ENCODE measurements at regions not wholly inside any gene's neighbourhood (a gene's known extent, or its start where the extent isn't known, plus 50 kb on each side); places are given as distances from the start of the nearest gene placed in this dataset.
"Not testable (repeated sequence)": the region's sequence is repeated elsewhere in the genome, so short reads cannot be mapped to it uniquely, and the experiment has no call there.

- H3K4me1 ChIP-seq (ENCODE audit: control insufficient read depth in 1 of 2, insufficient read depth in 2 of 2, low read length in 2 of 2); H3K27me3 ChIP-seq (ENCODE audit: low read depth, low read length); H3K36me3 ChIP-seq (ENCODE audit: control insufficient read depth in 1 of 2, insufficient read depth in 2 of 2, low read length in 2 of 2); H3K4me3 ChIP-seq (ENCODE audit: low read depth in 1 of 2, low read length in 2 of 2); H3K27ac ChIP-seq (ENCODE audit: low read length); H3K9me3 ChIP-seq (ENCODE audit: control insufficient read depth in 1 of 2, low read length in 2 of 2): not testable (repeated sequence)
Observed at GRCh38 chr10:46840393-46841050, 70.7 kb upstream of the PTPN20 start.

- H3K4me3 ChIP-seq (ENCODE audit: low read depth in 1 of 2, low read length in 2 of 2); H3K36me3 ChIP-seq (ENCODE audit: control insufficient read depth in 1 of 2, insufficient read depth in 2 of 2, low read length in 2 of 2); H3K4me1 ChIP-seq (ENCODE audit: control insufficient read depth in 1 of 2, insufficient read depth in 2 of 2, low read length in 2 of 2); H3K9me3 ChIP-seq (ENCODE audit: control insufficient read depth in 1 of 2, low read length in 2 of 2); H3K27ac ChIP-seq (ENCODE audit: low read length); H3K27me3 ChIP-seq (ENCODE audit: low read depth, low read length): not testable (repeated sequence)
Observed at GRCh38 chr10:46841051-46841593, 70.1 kb upstream of the PTPN20 start.

- not testable (repeated sequence) for H3K4me1 ChIP-seq (ENCODE audit: control insufficient read depth in 1 of 2, insufficient read depth in 2 of 2, low read length in 2 of 2); H3K27ac ChIP-seq (ENCODE audit: low read length)
Observed at GRCh38 chr10:46845194-46845593, 66.0 kb upstream of the PTPN20 start.

GRCh38 chr10:46845640-46846039 is 65.6 kb upstream of the PTPN20 start:
- H3K27me3 ChIP-seq (ENCODE audit: low read depth, low read length); H3K36me3 ChIP-seq (ENCODE audit: control insufficient read depth in 1 of 2, insufficient read depth in 2 of 2, low read length in 2 of 2); H3K27ac ChIP-seq (ENCODE audit: low read length); H3K9me3 ChIP-seq (ENCODE audit: control insufficient read depth in 1 of 2, low read length in 2 of 2); H3K4me1 ChIP-seq (ENCODE audit: control insufficient read depth in 1 of 2, insufficient read depth in 2 of 2, low read length in 2 of 2); H3K4me3 ChIP-seq (ENCODE audit: low read depth in 1 of 2, low read length in 2 of 2): not testable (repeated sequence)

More at GRCh38 chr10:46845194-46845593, 66.0 kb upstream of the PTPN20 start:
- not testable (repeated sequence) for H3K36me3 ChIP-seq (ENCODE audit: control insufficient read depth in 1 of 2, insufficient read depth in 2 of 2, low read length in 2 of 2); H3K27me3 ChIP-seq (ENCODE audit: low read depth, low read length); H3K4me3 ChIP-seq (ENCODE audit: low read depth in 1 of 2, low read length in 2 of 2); H3K9me3 ChIP-seq (ENCODE audit: control insufficient read depth in 1 of 2, low read length in 2 of 2)

GRCh38 chr10:46860753-46861152 is 50.5 kb upstream of the PTPN20 start:
- not testable (repeated sequence) for H3K27ac ChIP-seq (ENCODE audit: low read length); H3K4me3 ChIP-seq (ENCODE audit: low read depth in 1 of 2, low read length in 2 of 2); H3K36me3 ChIP-seq (ENCODE audit: control insufficient read depth in 1 of 2, insufficient read depth in 2 of 2, low read length in 2 of 2); H3K4me1 ChIP-seq (ENCODE audit: control insufficient read depth in 1 of 2, insufficient read depth in 2 of 2, low read length in 2 of 2); H3K27me3 ChIP-seq (ENCODE audit: low read depth, low read length); H3K9me3 ChIP-seq (ENCODE audit: control insufficient read depth in 1 of 2, low read length in 2 of 2)
